ENCODE measurements at regions not wholly inside any gene's neighbourhood (a gene's known extent, or its start where the extent isn't known, plus 50 kb on each side); places are given as distances from the start of the nearest gene placed in this dataset.

DNA sequence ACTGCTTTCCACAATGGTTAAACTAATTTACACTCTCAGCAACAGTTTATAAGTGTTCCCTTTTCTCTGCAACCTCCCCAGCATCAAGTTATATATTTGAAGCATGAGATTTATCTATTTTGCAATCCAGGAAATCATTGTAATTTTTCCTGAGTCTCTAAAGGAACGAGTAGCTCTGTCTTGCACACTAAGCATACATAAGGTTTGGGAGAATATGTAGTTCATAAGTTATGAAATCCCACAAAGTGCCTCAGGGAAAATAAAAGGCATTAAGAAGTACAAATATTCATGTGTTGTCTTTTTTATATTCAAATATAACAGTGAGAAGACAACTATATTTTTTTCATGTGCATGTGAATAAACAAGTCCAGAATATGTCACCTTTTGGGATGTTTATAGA, 377.1 kb upstream of the RORB start:
- ATAC-seq (no peak), FAIRE-seq (no peak), DNase-seq (no peak)
- TF ChIP-seq, protein P1, sequence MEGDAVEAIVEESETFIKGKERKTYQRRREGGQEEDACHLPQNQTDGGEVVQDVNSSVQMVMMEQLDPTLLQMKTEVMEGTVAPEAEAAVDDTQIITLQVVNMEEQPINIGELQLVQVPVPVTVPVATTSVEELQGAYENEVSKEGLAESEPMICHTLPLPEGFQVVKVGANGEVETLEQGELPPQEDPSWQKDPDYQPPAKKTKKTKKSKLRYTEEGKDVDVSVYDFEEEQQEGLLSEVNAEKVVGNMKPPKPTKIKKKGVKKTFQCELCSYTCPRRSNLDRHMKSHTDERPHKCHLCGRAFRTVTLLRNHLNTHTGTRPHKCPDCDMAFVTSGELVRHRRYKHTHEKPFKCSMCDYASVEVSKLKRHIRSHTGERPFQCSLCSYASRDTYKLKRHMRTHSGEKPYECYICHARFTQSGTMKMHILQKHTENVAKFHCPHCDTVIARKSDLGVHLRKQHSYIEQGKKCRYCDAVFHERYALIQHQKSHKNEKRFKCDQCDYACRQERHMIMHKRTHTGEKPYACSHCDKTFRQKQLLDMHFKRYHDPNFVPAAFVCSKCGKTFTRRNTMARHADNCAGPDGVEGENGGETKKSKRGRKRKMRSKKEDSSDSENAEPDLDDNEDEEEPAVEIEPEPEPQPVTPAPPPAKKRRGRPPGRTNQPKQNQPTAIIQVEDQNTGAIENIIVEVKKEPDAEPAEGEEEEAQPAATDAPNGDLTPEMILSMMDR (IDR thresholded peaks at IDR 0.05), result no peak
- H3K27me3 ChIP-seq, result no peaks in the 10 kb centered on the region
- H3K4me1 ChIP-seq, result no peaks in the 10 kb centered on the region
- H3K4me3 ChIP-seq, result no peak overlapping the region
- no peaks in the 10 kb centered on the region for H3K9me3 ChIP-seq
- no peaks in the 10 kb centered on the region for H3K36me3 ChIP-seq
- H3K27ac ChIP-seq, result no peak overlapping the region
- intact Hi-C loops (cut with DNase I), result no loop called here
- 23 to 37% methylated on average over 1 of the region's 1 CpG for WGBS, 2 donors

DNA sequence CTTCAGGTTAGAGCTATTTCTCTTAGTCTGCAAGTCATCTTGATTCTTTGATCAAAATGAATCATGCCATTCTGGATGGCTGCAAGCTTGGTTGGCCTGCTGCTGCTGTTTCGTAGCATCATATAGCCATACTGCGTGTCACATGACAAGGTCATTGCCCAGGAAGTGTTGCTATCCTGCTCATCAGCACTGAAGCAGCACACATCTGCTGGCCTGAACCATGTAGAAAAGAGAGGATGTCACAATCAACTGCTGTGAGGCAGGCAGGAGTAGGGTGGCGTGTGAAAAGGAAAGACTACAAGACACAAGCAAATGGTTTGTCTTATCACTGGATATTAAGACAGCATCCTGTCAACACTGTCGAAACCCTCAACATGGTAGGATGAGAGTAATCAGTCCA, 376.7 kb upstream of the RORB start:
- FAIRE-seq, result no peak
- H3K4me3 ChIP-seq, result no peak overlapping the region
- 54 to 78% methylated on average over 4 of the region's 4 CpGs for WGBS, 2 donors
- H3K27me3 ChIP-seq, result no peaks in the 10 kb centered on the region
- ATAC-seq, result no peak
- TF ChIP-seq, protein P1 (IDR thresholded peaks at IDR 0.05), result no peak
- no peak for DNase-seq
- H3K27ac ChIP-seq, result no peak overlapping the region
- intact Hi-C loops (cut with DNase I), result no loop called here
- H3K9me3 ChIP-seq, result no peaks in the 10 kb centered on the region
- no peaks in the 10 kb centered on the region for H3K4me1 ChIP-seq
- no peaks in the 10 kb centered on the region for H3K36me3 ChIP-seq

DNA sequence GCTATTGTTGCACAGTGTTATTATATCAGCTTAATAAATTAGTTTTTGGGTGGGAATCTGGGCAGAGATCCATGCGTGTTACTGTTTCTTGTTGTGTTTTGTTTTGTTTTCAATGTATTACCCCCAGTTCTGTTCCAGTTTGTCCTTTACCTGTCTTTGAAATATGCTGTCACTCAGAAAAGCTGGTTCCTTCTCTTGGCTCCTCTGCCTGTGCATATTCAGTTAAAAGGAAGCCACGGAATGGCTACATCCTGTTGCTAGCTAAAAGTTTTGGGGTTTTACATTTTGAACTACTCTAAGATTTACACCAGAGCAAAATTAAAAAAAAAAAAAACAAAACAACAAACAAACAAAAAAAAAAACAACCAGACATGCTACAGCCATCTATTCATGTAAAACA, 374.9 kb upstream of the RORB start:
- no peak for ATAC-seq
- no peak for DNase-seq
- no peak overlapping the region for H3K27ac ChIP-seq
- no peak overlapping the region for H3K4me3 ChIP-seq
- H3K4me1 ChIP-seq, result no peaks in the 10 kb centered on the region
- 57 to 60% methylated on average over 2 of the region's 2 CpGs for WGBS, 2 donors
- no peak for FAIRE-seq
- TF ChIP-seq, protein P1 (IDR thresholded peaks at IDR 0.05), result no peak
- H3K27me3 ChIP-seq, result no peaks in the 10 kb centered on the region
- H3K36me3 ChIP-seq, result no peaks in the 10 kb centered on the region
- intact Hi-C loops (cut with DNase I), result no loop called here
- H3K9me3 ChIP-seq, result no peaks in the 10 kb centered on the region

DNA sequence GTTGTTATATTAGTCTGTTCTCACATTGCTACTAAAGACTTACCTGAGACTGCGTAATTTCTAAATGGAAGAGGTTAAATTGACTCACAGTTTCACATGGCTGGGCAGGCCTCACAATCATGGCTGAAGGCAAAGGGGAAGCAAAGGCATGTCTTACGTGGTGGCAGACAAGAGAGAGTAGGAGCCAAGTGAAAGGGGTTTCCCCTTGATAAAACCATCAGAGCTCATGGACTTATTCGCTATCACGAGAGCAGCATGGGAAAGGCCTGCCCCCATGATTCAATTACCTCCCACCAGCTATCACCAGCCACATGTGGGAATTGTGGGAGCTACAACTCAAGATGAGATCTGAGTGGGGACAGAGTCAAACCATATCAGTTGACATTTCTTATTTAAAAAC, 374.5 kb upstream of the RORB start:
- H3K4me3 ChIP-seq, result no peak overlapping the region
- H3K4me1 ChIP-seq, result no peaks in the 10 kb centered on the region
- no peaks in the 10 kb centered on the region for H3K9me3 ChIP-seq
- 58 to 71% methylated on average over 4 of the region's 4 CpGs for WGBS, 2 donors
- intact Hi-C loops (cut with DNase I), result no loop called here
- ATAC-seq, result no peak
- no peak for DNase-seq
- no peak overlapping the region for H3K27ac ChIP-seq
- FAIRE-seq, result no peak
- TF ChIP-seq, protein P1 (IDR thresholded peaks at IDR 0.05), result no peak
- no peaks in the 10 kb centered on the region for H3K27me3 ChIP-seq
- H3K36me3 ChIP-seq, result no peaks in the 10 kb centered on the region

DNA sequence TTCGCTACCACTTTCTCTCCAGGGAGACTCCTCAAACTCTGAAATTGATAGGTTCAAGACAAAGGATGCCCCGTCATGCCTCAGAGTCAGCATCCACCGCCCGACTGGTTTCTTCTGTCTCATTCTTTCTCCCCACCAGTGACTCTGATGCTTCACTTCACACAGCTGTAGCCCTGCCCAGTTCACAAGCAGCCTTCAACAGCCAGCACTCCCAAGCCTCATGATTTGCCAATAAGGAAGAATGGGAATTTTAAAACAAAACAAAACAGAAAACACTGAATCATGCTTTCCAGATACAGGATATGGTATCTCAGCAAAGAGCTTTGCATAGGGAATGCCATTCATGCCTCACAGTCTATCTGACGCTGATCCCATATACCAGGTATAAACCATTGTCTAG, 371.2 kb upstream of the RORB start:
- H3K27me3 ChIP-seq, result no peaks in the 10 kb centered on the region
- no peaks in the 10 kb centered on the region for H3K36me3 ChIP-seq
- 33 to 45% methylated on average over 5 of the region's 5 CpGs for WGBS, 2 donors
- no peaks in the 10 kb centered on the region for H3K4me1 ChIP-seq
- H3K9me3 ChIP-seq, result no peaks in the 10 kb centered on the region
- DNase-seq (no peak), FAIRE-seq (no peak), ATAC-seq (no peak)
- no peak overlapping the region for H3K4me3 ChIP-seq
- TF ChIP-seq, protein P1 (IDR thresholded peaks at IDR 0.05), result no peak
- no peak overlapping the region for H3K27ac ChIP-seq
- intact Hi-C loops (cut with DNase I), result no loop called here
